GM13977 (cell line): ENCODE measurements at regions not wholly inside any gene's neighbourhood (a gene's known extent, or its start where the extent isn't known, plus 50 kb on each side); places are given as distances from the start of the nearest gene placed in this dataset.
A peak's percentile ranks its signal among the peaks of the same experiment; 100 is the strongest.

Experiments used
- DNase-seq: peaks from one replicate; pipeline ENCODE4 v3.0.0; 2012; ENCODE audit warnings: low spot score
- in situ Hi-C: fragments of 300-500 bp; cut with MboI; formaldehyde crosslinking; loops from one replicate; pipeline ENCODE4 v1.12.0; 2022; ENCODE audit warnings: low sequenced_read_pairs, low pct_unique_long_range_greater_than_20kb, mixed read lengths, inconsistent platforms; ENCODE audit not compliant: unreplicated experiment
- TF ChIP-seq, protein P1 (sequence below): IDR thresholded peaks from 2 replicates; pipeline ENCODE4 v1.5.1; 2012; ENCODE audit warnings: mild to moderate bottlenecking, control low read depth; ENCODE audit not compliant: insufficient read depth; ENCODE audit errors: extremely low read depth, missing control alignments

DNA sequence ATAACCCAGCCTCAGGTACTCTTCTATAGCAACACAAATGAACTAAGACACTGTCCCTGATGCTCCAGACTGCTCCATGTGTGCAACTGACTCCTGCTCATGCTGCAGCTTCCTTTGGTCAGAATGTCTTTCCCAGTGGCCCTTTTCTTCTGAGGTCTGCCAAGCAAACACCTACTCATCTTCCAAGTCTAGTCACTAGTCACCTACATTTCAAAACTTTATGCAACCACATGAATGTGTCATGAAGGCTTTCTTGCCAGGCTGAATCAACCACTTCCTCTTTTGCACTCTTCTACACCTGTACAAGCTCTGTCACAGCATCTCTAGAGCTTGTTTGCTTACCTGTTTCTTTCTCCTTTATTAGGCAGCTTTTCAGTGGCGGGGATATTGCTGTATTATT, 75.8 kb downstream of the LSMEM1 start:
- in situ Hi-C loops = loop anchor here (25.0 kb wide), 1 partner anchor 856 kb away; no protein-coding TSS in a partner anchor
- TF ChIP-seq, protein P1, sequence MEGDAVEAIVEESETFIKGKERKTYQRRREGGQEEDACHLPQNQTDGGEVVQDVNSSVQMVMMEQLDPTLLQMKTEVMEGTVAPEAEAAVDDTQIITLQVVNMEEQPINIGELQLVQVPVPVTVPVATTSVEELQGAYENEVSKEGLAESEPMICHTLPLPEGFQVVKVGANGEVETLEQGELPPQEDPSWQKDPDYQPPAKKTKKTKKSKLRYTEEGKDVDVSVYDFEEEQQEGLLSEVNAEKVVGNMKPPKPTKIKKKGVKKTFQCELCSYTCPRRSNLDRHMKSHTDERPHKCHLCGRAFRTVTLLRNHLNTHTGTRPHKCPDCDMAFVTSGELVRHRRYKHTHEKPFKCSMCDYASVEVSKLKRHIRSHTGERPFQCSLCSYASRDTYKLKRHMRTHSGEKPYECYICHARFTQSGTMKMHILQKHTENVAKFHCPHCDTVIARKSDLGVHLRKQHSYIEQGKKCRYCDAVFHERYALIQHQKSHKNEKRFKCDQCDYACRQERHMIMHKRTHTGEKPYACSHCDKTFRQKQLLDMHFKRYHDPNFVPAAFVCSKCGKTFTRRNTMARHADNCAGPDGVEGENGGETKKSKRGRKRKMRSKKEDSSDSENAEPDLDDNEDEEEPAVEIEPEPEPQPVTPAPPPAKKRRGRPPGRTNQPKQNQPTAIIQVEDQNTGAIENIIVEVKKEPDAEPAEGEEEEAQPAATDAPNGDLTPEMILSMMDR = no peak
- peak; percentile 34 for DNase-seq

DNA sequence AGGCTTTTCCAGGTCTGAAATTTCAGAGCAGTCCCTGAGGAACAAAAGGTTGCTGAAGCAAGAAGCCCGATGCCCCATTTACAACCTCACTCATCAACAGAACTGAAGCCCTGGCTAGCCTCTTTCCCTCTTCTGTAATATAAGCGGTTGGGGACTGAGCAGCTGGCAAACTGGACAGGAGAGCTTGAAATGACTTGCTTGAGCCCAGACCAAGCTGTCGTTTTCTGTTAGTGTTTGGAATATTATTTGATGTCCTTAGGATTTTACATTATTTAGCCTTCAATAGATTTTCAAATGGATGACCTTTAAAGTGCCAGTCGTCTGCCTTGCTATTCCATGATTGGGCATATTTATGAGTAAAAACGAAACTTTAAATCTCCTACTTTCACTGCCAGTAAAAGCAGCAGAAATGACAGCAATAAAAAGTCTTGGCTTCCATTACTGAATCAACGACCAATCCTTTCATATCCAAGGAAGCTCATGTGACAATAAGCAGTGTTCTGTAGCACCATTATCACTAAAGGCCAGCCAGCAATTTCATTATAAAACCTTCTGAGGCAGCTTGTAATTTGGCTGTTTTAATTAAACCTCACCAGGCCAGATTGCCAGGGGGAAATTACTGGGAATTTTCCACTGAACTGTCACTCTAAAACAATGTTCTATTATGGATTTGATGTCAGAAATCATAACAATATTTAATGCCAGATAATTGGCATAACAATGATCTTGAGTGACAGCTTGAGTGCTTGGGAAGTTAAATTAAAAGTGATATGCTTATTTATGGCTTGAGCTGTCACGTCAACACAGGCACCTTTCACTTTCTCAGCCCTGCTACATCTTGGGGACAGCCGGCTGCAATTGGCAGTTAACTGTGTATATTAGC, 85.9 kb downstream of the LSMEM1 start:
- no peak for DNase-seq
- in situ Hi-C loops = loop anchor here (25.0 kb wide), 1 partner anchor 846 kb away; no protein-coding TSS in a partner anchor

DNA sequence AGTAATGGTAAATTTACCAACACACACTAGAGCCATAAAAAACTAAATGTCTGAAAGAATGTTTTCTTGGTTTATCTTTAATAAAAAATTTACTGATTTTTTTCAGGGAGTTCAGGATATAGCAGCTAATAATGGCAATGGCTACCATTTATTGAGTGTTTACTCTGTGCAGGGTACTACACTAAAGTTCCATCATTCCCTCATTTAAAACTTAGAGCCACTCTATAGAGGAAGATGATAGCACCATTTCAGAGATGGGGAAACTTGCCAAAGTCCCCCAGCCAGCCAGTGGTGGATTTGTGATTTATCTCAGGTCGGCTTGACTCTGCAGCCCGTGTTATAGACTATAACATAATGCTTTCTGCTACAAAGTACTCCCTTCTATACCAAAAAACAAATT, 86.6 kb downstream of the LSMEM1 start:
- in situ Hi-C loops = loop anchor here (25.0 kb wide), 1 partner anchor 845 kb away; no protein-coding TSS in a partner anchor
- TF ChIP-seq, protein P1 = no peak
- DNase-seq = no peak

More for the DNA sequence above, 85.9 kb downstream of the LSMEM1 start:
- TF ChIP-seq, protein P1 = no peak

DNA sequence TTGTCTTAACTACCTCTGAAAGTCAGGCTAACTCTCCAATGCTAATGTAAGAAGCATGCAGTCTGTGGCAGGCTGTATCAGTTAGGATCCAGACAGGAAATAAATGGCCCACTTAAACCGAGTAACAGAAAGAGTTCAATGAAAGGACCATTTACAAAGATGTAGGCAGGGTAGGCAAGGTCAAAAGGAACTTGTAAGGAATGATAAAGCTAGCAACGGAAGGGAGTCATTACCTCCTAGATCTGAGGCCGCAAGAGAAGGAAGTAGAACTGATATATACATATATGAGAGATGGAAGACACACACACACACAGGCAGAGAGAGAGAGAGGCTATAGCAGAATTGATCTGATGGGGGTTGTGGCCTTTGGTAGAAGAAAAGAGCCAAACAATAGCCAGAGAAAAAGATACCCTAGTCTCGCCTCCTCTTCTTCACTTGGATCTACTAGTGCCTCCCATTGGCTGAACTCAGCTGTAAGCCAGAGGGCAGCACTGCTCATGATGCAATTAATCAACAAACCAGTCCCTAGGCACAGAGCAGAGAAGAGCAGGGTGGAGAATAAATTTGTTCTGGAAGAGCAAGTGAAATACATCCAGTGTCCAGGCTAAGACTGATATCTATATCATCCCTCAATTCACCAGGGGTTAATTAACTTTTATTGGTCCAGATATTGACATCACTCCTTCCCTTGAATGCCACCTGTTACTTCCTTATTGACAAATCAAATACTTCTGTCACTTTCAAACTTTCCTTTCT, 91.2 kb downstream of the LSMEM1 start:
- TF ChIP-seq, protein P1 = peak; percentile 25
- in situ Hi-C loops = loop anchor here (25.0 kb wide), 1 partner anchor 840 kb away; no protein-coding TSS in a partner anchor
- DNase-seq = no peak

DNA sequence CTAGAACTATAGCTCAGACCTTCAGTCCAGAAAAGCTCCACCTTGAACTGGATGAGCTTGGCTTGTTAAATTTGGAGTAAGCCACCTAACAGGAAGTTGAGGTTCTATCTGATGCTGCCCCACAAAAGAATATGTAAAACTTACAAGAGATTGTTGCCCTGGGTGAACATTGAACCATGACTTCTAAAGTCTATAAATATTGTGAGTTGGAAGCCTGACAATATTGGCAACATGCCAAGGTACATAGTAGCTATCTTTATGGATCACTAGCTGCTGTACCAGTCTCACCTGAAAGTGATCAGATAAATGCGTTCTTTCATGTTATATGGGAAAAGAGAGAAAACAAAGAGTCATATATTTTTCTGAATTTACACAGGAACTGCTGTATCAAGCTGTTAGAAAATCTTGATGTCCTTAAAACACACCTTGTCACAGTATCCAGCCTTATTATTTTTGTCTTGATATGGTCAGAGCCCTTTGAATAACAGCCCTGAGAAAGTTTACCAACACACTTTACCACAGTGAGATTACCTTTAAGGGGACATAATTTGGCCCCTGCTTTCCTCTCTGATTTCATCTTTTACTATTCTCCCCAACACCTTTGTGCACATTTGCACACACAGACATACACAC, 92.0 kb downstream of the LSMEM1 start:
- TF ChIP-seq, protein P1 = no peak
- DNase-seq = no peak
- in situ Hi-C loops = loop anchor here (25.0 kb wide), 1 partner anchor 840 kb away; no protein-coding TSS in a partner anchor
